ENCODE measurements at regions not wholly inside any gene's neighbourhood (a gene's known extent, or its start where the extent isn't known, plus 50 kb on each side); places are given as distances from the start of the nearest gene placed in this dataset.
"Not testable (repeated sequence)": the region's sequence is repeated elsewhere in the genome, so short reads cannot be mapped to it uniquely, and the experiment has no call there.

DNA sequence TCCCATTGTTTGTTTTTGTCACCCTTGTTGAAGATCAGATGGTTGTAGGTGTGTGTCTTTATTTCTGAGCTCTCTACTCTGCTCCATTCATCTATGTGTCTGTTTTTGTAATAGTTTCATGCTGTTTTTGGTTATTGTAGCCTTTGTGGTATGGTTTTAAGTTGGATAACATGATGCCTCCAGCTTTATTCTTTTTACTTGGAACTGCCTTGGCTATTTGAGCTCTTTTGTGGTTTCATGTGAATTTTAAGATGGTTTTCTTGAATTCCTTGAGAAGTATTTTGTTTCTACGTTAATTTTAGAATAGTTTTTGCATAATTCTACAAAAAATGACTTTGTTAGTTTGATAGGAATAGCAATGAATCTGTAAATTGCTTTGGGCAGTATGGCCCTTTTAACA, 170.0 kb upstream of the IGFBP3 start:
- DNase-seq (ENCODE audit: extremely low read depth, low read depth) = no peak

DNA sequence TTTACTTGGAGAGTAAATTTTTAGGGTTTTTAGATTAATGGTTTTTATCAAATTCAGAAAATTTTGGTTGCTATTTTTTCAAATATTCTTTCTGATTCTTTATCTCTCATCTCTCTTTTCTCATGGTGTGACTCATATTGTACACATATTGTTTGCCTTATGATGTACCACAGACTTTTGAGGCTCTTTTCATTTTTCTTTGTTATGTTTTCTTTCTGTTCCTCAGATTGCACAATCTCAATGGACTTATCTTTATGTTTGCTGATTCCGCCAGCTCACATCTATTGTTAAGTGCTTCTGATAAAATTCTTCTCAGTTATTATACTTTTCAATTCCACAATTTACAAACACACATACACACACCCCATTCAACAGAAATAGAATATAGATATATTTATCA, 168.2 kb upstream of the IGFBP3 start:
- DNase-seq (ENCODE audit: extremely low read depth, low read depth) = no peak

DNA sequence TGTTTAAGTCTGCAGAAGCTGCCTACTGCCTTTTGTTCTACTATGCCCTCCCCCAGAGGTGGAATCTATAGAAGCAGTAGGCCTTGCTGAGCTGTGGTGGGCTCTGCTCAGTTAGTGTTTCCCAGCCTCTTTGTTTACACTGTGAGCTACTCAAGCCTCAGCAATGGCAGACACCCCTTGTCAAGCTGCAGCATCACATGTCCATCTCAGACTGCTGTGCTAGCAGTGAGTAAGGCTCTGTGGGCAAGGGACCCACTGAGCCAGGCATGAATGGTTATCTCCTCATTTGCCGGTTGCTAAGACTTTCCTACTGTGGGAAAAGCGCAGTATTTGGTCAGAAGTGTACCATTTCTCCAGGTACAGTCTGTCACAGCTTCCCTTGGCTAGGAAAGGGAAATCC, 167.4 kb upstream of the IGFBP3 start:
- DNase-seq (ENCODE audit: extremely low read depth, low read depth) = not testable (repeated sequence)

DNA sequence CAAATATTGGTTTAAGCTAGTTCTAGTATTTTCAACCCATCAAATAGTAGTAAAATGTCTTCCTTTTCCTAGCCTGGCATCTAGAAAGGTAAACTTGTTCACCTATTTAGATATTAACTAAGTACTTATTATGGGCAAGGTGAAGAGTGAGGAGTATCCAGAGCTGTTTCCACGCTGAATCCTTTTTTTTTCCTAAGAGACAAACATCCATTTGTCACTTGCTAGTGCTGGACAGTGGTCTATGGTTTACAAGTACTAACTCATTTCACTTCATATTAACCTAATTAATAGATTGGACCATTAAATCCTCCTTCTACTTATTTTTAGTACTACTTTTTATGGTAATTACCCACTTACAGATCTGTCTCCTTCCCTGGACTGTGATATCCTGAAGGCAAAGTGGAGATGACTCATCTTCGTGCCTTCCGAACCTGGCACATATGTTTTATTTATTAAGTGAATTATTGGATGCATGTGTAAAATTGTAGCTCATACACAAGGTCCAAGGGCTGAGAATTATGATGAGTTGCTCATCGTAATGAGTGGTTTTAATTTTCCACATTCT, 159.6 kb upstream of the IGFBP3 start:
- DNase-seq (ENCODE audit: extremely low read depth, low read depth) = no peak

GRCh38 chr7:46079421-46079820, 158.3 kb upstream of the IGFBP3 start:
- DNase-seq (ENCODE audit: extremely low read depth, low read depth) = no peak

DNA sequence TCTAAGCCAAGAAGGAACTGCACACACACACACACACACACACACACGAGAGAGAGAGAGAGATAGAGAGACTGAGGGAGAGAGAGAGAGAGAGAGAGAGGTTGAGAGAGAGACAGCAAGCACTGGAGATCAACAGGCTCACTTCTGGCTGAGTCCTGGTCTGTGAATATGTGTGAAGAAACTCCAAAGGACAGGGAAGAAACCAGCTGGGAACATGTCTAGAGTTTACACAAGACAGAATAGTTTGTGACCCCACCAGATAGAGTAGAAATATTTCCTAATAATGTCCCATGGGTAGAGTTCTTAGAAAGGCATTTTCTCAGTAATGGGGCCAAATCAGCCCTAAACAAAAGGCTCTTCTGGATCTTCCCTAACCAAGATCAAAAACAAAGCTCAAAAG, 155.5 kb upstream of the IGFBP3 start:
- no peak for DNase-seq (ENCODE audit: extremely low read depth, low read depth)

GRCh38 chr7:46072722-46073121, 151.7 kb upstream of the IGFBP3 start:
- no peak for DNase-seq (ENCODE audit: extremely low read depth, low read depth)

GRCh38 chr7:46071601-46072000, 150.5 kb upstream of the IGFBP3 start:
- no peak for DNase-seq (ENCODE audit: extremely low read depth, low read depth)

DNA sequence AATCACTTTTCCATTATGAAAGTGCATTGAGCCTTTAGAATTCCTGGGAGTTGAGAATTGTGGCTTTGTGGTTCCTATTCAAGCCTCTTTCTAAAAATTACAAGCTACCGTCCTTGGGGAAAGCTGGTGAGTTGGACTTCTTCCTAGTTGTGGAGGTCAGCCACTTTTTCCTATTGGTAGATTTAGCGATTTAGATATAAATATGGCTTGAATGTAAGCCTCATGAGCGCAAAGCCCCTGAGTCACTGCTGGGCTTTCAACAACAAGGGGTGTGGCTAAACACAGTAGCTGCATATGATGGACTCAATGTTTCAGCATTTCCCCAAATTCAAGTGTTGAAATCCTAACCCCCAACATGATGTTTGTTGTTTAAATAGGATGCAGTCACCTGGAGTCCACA, 150.0 kb upstream of the IGFBP3 start:
- no peak for DNase-seq (ENCODE audit: extremely low read depth, low read depth)

- no peak for DNase-seq (ENCODE audit: extremely low read depth, low read depth)
These were observed 147.1 kb upstream of the IGFBP3 start for GRCh38 chr7:46068159-46068558.

DNA sequence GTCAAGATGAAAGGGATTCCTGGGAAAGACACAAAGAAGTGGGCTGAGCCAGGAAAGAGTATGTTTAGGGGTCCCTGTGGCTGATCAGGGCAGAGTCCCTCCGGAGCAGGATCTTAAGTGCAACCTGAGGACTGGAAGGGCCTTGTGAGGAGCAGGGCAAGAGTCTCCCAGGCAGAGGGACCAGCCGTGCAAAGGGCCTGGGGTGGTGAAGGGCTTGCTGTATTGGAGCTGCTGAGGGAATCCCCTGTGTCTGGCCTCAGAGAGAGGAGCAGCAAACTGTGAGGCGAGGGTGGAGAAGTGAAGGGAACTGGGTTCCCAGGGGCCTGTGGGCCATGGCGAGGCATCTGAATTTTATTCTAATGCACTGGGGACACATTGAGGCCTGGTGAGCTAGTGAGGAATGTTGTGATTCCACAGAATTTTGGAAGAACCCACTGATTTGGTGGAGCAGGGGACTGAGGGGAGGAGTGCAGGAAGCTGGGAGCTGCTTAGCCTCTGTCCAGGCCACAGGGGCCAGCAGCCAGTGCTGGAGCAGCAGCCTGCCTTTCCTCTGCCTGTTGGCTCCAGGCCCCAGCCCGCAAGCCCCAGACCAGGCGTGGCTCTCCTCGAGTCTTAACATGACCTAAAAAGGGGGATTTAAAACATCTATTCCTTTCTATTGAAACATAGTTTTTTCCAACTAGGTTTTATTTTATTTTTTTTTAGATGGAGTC, 138.4 kb upstream of the IGFBP3 start:
- no peak for DNase-seq (ENCODE audit: extremely low read depth, low read depth)

DNA sequence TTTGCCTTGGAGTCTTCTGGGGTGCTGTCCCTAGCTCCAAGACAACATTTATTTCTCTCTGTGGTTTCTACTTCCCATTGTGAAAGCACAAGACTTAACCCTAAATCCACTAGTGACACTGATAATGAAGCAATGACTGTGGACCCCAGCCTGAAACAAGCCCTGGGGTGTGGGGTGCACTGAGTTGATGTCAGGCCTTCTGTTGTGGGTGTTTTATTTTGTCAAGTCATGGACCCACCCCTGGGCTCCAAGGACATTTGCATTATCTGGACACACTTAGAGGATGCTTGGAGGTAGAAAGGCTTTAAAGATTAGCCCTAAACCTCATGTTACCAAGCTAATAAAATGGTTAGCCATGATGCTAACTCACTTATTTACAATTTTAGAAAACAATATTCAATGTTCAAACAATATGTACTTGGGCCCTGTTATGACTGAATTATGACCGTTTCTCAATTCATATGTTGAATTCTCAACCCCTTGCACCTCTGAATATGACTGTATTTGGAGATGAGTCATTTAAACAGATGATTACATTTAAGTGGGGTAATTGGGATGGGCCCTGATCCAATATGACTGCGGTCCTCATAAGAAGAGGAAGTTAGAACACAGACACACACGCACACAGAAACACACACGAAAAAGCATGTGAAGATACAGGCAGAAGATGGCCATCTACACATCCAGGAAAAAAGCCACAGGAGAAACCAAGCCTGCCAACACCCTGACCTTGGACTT, 137.2 kb upstream of the IGFBP3 start:
- no peak for DNase-seq (ENCODE audit: extremely low read depth, low read depth)

DNA sequence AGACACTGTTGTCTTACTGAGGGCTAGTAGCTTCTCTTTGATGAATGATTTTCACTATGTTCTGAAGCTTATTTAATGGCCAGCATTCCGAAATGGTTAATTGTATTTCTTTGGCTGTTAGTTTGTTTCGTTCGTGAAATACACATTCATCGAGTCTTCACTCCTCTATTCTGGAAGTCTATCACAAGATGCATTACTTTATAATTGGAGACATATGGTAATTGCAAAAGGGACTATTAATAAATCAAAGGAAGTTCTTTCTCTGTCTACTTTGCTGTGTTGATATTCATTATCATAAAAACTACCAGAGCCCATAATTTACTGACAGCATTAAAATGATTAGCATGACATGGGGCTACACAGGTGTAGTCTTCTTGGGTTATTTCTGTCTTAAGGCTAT, 133.8 kb upstream of the IGFBP3 start:
- no peak for DNase-seq (ENCODE audit: extremely low read depth, low read depth)

DNA sequence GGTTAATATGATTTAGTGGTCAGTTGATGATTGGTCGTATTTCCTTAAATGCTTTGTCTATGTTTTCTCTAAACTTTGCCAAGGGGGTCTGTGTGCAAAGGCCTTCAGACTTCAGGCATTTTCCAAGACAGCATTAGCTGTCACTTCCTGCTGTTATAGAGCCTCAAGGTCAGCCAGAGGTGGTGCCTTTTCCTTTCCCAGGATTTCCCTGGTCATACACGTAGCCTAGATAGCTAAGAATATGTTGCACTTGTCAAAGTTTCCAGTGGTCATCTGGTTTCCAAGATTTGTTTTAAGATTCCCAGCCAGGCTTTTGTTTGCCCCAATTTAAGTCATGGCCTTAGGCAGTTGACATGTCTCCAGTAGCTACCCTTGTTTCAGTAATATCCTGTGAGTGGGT, 133.2 kb upstream of the IGFBP3 start:
- DNase-seq (ENCODE audit: extremely low read depth, low read depth) = no peak

DNA sequence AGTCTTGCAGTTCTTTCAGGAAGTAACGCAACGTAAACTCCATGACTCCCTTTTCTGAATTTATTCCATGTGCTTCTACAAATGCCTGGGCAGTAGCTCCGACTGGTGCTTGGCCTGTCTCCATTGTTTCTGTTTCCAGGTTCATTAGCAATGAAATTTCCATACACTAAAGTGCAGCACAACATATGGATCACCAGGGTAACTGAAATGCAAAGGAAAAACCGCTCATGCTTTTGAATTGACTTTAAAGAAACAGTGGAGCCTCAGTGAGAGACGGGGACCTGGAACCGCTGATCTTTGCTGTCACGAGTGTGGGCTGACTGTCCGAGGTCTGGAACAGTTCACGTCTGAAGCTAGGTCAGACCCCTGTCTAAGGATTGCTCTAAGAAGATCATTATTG, 126.5 kb upstream of the IGFBP3 start:
- no peak for DNase-seq (ENCODE audit: extremely low read depth, low read depth)

- not testable (repeated sequence) for DNase-seq (ENCODE audit: extremely low read depth, low read depth)
These were observed 122.3 kb upstream of the IGFBP3 start for GRCh38 chr7:46043338-46043737.

- not testable (repeated sequence) for DNase-seq (ENCODE audit: extremely low read depth, low read depth)
These were observed 118.7 kb upstream of the IGFBP3 start for GRCh38 chr7:46039813-46040212.

- DNase-seq (ENCODE audit: extremely low read depth, low read depth) = no peak
These were observed 114.1 kb upstream of the IGFBP3 start for GRCh38 chr7:46035166-46035565.

DNA sequence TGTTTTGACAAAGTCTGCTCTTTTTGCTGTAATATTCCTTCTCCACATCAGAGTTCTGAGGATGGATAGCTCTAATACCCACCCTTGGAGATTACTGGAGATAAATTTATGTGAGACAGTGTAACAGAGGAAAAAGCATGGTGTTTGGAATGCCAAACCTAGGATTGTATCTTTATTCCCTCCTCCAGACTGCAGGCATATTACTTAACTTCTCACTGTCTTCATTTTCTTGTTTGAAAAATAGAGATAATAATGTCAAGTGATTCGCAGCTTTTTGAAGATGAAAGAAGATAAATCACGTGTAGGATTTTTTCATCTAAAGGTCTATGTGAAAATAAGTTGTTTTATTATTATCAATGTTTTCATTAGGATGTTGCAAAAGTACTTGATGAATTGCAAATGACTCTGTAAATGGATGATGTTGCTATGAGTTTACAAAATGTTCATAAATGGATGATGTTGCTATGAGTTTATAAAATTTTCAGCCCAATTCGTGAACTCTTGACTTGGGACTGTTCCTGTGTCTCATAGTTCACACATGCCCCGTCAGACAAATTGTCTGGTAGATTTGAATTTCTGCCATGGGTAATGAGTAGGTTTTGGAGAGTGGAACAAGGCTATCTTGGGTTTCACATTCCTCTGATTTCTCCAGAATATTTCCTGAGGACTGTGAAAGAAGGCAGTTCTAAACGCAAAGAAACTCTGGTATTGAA, 113.1 kb upstream of the IGFBP3 start:
- DNase-seq (ENCODE audit: extremely low read depth, low read depth) = no peak

GRCh38 chr7:46033592-46033991, 112.5 kb upstream of the IGFBP3 start:
- no peak for DNase-seq (ENCODE audit: extremely low read depth, low read depth)

GRCh38 chr7:46032942-46033341, 111.9 kb upstream of the IGFBP3 start:
- DNase-seq (ENCODE audit: extremely low read depth, low read depth) = no peak

DNA sequence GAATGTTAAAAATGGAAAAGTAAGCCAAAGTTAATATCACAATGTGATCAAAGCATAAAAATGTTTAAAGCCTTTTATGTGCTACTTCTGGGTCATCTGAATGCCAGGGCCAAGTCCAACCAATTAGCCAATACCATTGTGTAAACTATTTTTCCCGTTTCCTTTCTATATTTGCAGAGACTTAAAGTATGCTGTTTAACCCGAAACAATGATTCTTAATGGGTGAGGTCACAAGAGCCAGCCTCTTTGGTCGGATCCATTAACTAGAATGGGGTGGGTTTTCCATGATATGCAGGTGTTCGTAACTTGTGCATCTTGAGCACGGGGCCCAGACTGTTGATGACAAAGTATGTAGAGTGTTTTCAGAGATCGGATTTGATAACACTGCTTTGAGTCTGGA, 111.3 kb upstream of the IGFBP3 start:
- no peak for DNase-seq (ENCODE audit: extremely low read depth, low read depth)

All from NCI-H460 (cell line).